GM21381 (cell line): ENCODE measurements at regions not wholly inside any gene's neighbourhood (a gene's known extent, or its start where the extent isn't known, plus 50 kb on each side); places are given as distances from the start of the nearest gene placed in this dataset.

Experiments used
- ATAC-seq: cut with Tn5 transposase; IDR thresholded peaks from one replicate; pipeline ENCODE4 v1.9.1; 2021; ENCODE audit warnings: mild to moderate bottlenecking, moderate library complexity; ENCODE audit not compliant: unreplicated experiment

GRCh38 chr6:130547723-130548122 is 181.9 kb downstream of the TMEM200A start:
- ATAC-seq, result no peak

GRCh38 chr6:130557481-130558112 is 191.8 kb downstream of the TMEM200A start:
- ATAC-seq, result no peak

- no peak for ATAC-seq
These were observed 192.3 kb downstream of the TMEM200A start for GRCh38 chr6:130558131-130558530.

DNA sequence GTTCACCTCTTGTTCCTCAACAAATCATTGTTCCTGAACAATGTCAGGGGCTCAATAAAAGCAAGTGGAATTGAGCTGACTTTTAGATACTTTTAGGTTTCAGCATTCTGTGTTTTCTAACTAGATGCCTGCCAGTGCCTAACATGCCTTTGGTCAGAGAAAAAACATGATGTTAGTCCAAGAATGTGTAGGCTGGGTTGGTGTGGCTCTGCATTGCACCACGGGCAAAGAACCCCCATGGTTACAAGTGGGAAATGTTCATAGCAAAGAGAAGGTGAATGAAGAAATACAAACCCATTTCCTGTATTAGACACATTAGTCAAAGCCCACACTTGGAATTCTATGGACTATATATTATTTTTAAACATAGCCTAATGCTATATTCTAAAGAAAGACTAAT is 193.3 kb downstream of the TMEM200A start:
- no peak for ATAC-seq

DNA sequence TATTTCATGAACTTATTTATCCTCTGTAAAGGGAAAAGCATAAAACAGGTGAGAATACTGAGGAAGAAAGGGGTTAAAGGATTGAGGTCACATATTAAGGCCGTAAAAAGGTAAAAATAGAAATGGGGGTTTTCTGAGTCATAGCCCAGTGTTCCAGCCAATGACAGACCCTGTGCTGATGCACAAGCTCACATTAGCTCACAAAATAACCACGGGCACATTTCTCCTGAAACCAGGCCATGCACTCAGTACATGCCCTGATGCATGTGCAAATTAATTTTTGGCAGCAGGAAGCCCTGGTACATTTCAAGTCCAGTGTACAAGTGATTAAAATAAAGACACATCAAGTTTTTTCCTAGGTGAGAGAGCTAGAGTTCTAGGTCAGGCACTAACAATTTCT is 194.4 kb downstream of the TMEM200A start:
- ATAC-seq, result no peak

DNA sequence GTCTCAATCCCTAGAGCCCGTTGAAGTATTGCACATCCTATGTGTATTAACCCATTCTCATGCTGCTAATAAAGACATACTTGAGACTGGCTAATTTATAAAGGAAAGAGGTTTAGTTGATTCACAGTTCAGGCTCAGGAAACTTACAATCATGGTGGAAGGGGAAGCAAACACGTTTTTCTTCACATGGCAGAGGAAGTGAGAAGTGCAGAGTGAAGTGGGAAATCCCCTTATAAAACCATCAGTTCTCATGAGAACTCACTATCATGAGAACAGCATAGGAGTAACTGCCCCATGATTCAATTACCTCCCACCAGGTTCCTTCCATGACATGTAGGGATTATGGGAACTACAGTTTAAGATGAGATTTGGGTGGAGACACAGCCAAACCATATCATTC is 195.3 kb downstream of the TMEM200A start:
- peak; percentile 43 for ATAC-seq

DNA sequence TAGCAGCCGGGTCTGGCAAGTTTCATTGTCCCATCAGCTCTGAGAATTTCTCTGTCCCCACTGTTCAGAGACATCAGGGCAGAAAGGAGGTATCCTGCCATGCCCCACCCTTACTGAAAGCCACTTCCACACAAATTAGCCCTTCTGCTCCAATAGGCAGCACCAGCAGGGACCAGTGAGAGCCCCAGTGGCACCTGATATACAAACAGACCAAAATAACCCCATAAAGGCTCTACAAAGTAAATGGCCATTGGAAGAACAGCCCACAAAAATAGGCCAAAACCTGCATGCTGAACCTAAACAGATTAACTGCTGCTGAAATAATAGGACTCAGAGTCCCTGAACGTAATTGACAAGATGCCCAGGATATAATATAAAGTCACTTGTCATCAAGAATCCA is 199.9 kb downstream of the TMEM200A start:
- ATAC-seq, result no peak

DNA sequence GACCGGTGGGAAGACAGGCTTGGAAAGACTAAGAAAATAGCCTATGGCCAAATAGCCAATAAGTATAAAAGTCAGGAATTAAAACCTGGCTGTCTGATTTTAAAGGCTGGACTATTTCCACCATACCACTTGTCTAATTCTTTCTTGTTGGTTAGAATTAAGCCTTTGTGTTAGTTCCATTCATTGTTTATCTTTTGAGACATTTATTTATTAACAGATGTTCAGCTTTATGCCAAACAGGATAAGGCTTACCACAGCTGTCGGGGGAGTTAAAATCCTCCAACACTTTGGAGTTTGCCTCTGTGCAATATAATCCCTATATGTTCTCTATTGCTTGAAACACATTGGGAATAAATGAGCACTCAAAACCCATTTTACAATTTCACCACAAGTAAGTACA is 208.3 kb downstream of the TMEM200A start:
- no peak for ATAC-seq

DNA sequence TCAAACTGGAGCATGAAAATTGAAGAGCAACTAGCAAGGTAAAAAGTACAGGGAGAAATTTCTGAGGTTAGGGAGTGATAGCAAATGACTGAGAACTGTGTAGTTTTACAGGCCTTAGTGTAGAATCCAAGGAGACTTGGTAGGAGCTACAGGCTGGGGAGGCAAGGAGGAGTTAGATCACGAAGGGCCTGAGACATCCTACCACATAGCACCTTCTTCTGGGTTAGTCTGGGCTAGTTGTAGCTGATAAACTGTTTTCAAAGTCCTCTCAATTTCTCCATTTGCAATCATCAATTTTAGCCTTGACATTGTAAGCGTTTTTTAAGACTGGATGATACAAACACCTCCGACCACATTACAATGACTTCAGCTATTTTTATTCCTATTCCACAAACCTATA is 209.7 kb downstream of the TMEM200A start:
- ATAC-seq, result peak; percentile 16

GRCh38 chr6:130575971-130576370 is 210.2 kb downstream of the TMEM200A start:
- ATAC-seq, result peak; percentile 100

- no peak for ATAC-seq
These were observed 211.5 kb downstream of the TMEM200A start for GRCh38 chr6:130577178-130577919.

DNA sequence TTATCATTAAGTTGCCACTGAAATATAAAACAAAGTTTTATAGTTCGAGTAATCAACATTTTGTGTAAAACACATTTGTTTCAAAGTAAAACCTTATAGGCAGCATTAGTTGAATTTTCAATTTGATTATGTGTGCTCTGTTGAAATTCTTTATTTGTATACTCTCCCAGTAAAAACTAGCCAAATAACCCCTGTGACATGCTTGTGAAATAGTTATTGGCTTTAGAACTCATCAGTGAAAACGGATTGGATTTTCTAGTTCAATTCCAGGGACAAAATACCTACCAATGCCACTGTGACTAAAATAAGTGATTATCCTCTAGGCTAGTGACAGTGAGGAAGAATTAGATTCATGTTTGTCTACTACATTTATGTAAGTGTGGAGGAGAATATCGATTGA is 212.9 kb downstream of the TMEM200A start:
- no peak for ATAC-seq

DNA sequence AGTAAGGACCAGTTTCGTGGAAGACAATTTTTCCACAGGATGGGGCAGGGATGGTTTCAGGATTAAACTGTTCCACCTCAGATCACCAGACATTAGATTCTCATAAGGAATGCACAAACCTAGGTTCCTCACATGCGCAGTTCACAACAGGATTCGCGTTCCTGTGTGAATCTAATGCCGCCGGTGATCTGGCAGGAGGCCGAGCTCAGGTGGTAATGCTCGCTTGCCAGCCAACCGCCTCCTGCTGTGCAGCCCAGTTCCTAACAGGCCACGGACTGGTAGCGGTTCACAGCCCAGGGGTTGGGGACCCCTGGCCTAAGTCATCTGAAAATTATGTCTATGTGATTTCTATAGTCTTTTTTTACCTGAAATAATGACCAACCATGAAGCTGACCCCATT is 217.5 kb downstream of the TMEM200A start:
- no peak for ATAC-seq

DNA sequence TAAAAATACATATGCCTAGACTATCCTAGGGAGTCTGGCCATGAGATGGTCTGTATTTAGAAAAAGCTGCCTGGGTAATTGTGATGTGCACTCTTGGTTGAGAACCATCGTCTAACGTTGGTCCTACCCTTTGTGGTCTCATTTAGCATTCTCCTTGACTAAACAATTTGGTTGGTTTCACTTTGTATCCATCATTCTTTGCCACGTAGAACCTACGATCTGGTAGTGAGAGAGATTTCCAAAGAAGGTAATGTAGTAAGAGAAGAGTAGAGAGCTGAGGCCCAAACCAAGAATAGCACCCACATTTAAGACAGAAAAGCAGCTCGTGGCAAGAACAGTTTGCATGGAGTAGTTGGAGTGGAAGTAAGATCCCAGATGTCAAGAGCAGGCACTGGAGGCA is 219.8 kb downstream of the TMEM200A start:
- no peak for ATAC-seq

DNA sequence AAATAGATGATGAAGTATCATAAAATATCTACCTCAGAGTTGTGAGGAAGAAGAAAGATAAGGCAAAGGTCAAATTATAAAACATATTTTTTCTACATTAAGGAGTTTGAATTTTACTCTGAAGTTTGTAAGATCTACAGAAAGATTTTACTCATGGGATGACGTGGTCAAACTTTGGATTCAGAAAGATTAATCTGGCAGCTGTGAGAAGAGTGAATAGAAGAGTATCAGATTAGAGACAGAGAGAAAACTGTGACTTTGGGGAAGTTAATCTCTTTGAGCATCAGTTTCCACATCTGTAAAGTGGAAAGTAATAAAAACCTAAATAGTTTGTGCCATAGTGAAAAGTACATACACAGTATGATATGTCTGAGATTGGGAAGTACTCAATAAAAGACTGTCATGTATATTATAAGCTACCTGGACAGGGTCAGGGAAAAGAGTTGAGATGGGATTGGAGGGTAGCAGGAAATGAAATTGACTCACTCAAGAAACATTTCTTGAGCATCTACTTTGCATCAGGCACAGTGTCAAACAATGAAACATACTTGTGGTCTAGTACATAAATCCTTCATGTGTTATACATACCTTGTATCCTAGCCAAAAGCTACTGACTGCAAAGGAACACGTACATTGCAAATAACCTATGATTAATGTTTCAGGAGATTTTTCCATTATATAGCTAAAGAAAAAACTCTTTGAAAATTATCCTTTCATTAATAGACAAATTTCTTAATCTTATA is 222.1 kb downstream of the TMEM200A start:
- no peak for ATAC-seq

DNA sequence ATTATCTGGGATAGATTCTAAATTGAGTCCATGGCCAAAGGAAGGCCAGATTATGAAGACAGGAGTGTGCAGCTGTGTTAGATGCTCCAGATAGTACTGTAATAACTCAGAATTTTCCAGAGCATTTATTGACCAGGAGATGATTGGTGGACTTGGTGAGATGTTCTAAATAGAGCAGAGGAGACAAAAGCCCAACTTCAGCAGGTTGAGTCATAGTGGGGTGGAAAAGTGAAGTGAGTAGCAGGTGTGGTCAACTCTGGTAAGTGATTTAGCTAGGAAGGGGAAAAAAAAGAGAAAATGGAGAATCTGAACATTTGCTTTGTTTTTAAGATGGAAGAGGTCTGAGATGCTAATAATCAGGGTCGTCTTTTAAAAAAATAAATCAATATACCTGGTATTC is 227.4 kb downstream of the TMEM200A start:
- no peak for ATAC-seq

- ATAC-seq, result no peak
These were observed 228.1 kb downstream of the TMEM200A start for GRCh38 chr6:130593948-130594347.

DNA sequence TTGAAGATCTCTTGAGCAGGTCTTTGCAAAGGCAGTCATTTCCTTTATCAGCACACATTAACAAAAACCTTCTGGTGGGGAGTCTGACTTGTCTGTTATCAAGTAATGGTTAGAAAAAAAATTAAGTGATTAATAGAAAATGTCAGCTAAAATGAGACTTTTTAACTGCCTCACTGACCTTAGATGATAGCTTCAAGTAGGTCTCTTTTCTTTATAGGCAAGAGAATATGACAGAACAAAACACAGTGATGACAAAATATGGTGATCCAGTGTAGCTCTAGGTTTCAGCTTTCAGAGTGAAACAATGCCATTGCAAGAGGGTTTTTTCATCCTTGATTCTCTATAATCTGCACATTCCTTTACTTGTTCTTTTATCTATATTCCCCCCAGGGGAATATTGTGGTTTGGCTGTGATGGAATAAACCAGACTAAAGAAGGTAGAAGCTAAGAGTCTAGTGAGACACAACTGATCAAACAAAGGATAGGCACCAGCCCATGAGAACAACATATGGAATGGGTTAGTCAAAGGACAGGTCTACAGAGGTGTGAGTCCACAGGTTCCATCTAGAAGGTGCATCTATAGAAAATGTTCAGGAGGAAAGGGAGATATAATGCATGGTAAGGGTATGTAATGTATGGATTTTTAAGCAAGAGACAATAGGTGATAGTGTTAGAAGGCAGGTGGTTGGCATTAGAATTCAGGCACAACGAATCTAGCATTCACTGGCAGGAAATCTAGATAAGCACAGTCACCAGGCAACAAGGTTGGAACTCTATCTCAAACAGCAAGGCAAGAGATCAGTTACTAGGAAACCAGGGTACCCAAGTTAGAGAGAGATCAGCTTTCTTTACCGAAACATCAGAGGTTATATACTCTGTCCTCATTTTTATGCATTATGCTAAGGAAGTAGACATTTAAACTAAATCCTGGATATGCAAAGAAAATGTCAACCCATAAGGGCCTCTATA is 228.9 kb upstream of the SMLR1 start:
- ATAC-seq, result no peak

DNA sequence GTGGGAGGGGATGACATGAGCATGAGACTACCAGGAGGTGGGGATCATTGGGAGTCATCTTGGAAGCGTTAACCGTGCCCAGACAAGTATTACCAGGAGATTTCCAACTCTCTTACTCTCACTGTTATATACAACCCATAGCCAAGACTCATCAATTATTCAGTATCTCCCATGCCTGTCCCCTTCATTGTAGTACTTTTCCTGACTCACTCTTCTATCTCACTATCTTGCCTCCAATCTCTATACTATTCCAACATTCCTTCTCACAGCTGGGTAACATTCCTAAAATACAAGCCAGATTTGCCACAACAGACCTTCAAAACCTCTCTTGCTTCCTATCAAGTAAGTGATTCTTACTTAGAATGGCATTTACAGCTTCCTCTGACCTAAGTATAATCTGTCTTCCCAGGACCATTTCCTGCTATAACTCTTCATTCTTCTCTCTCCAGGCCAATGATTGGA is 226.3 kb upstream of the SMLR1 start:
- ATAC-seq, result no peak

DNA sequence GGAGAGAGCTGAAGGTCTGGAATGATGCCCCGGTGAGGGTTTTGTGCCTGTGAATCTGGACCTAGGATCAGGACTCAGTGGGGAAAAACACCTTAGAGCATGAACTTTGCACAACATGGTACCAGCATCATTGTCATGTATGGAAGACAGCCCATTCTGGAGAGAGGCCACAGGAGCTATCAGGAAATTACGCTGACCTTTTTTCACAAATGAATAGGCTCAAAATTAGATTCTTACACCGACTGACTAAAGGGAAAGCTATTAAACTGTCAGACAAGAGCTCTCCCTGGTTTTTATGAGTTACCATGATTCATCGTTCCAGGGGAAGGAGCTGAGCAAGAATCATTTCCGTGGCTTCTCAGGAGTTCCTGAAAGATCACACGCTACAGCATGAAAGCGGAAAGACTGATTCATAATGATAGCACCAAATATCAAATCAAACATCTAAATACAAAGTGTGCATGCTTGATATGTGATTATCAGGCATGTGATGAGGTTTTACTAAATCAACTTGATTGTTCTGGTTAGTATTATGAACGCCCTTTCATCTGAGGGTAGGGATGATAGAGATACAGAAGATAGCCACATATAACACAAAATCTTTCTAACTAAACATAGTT is 224.9 kb upstream of the SMLR1 start:
- no peak for ATAC-seq
